ENCODE measurements at regions not wholly inside any gene's neighbourhood (a gene's known extent, or its start where the extent isn't known, plus 50 kb on each side); places are given as distances from the start of the nearest gene placed in this dataset.
"Not testable (repeated sequence)": the region's sequence is repeated elsewhere in the genome, so short reads cannot be mapped to it uniquely, and the experiment has no call there.

GRCh38 chr1:108314815-108315214 lies 70.9 kb upstream of the NBPF4 start:
- in situ Hi-C loops (cut with MboI; ENCODE audit: low pct_unique_long_range_greater_than_20kb, low sequenced_read_pairs), result no loop called here

GRCh38 chr1:108316545-108316944 lies 72.7 kb upstream of the NBPF4 start:
- in situ Hi-C loops (cut with MboI; ENCODE audit: low pct_unique_long_range_greater_than_20kb, low sequenced_read_pairs), result no loop called here
- no peak for DNase-seq

More at GRCh38 chr1:108314815-108315214, 70.9 kb upstream of the NBPF4 start:
- DNase-seq, result no peak

- in situ Hi-C loops (cut with MboI; ENCODE audit: low pct_unique_long_range_greater_than_20kb, low sequenced_read_pairs), result no loop called here
- DNase-seq, result no peak
Observed at GRCh38 chr1:108320849-108321248, 77.0 kb upstream of the NBPF4 start.

GRCh38 chr1:108325338-108325737 lies 81.5 kb upstream of the NBPF4 start:
- in situ Hi-C loops (cut with MboI; ENCODE audit: low pct_unique_long_range_greater_than_20kb, low sequenced_read_pairs); DNase-seq: not testable (repeated sequence)

GRCh38 chr1:108327534-108328466 lies 83.9 kb upstream of the NBPF4 start:
- in situ Hi-C loops (cut with MboI; ENCODE audit: low pct_unique_long_range_greater_than_20kb, low sequenced_read_pairs), result no loop called here
- DNase-seq, result peak; percentile 3

GRCh38 chr1:108345776-108346531 lies 102.1 kb upstream of the NBPF4 start:
- DNase-seq, result no peak
- in situ Hi-C loops (cut with MboI; ENCODE audit: low pct_unique_long_range_greater_than_20kb, low sequenced_read_pairs), result no loop called here

- DNase-seq, result peak; percentile 47
- in situ Hi-C loops (cut with MboI; ENCODE audit: low pct_unique_long_range_greater_than_20kb, low sequenced_read_pairs), result no loop called here
Observed at GRCh38 chr1:108357802-108358201, 92.3 kb upstream of the NBPF6 start.

GRCh38 chr1:108380059-108380832 lies 69.9 kb upstream of the NBPF6 start:
- in situ Hi-C loops (cut with MboI; ENCODE audit: low pct_unique_long_range_greater_than_20kb, low sequenced_read_pairs); DNase-seq: not testable (repeated sequence)
